Stimulated activated CD8-positive, alpha-beta memory T cell treated with anti-CD3 and anti-CD28 coated beads, Interleukin-4, amount 100 ng/mL, for 1 hour (primary cell): ENCODE measurements at regions not wholly inside any gene's neighbourhood (a gene's known extent, or its start where the extent isn't known, plus 50 kb on each side); places are given as distances from the start of the nearest gene placed in this dataset.

Source experiments
- DNase-seq, 2 donors: peaks; one replicate each; pipeline ENCODE4 v3.0.0-alpha.2; 2020; ENCODE audit warnings: low read depth in 2 of 2, low spot score in 1 of 2

GRCh38 chr20:50387996-50388332 lies 122.2 kb upstream of the PTPN1 start:
- DNase-seq = no peak

DNA sequence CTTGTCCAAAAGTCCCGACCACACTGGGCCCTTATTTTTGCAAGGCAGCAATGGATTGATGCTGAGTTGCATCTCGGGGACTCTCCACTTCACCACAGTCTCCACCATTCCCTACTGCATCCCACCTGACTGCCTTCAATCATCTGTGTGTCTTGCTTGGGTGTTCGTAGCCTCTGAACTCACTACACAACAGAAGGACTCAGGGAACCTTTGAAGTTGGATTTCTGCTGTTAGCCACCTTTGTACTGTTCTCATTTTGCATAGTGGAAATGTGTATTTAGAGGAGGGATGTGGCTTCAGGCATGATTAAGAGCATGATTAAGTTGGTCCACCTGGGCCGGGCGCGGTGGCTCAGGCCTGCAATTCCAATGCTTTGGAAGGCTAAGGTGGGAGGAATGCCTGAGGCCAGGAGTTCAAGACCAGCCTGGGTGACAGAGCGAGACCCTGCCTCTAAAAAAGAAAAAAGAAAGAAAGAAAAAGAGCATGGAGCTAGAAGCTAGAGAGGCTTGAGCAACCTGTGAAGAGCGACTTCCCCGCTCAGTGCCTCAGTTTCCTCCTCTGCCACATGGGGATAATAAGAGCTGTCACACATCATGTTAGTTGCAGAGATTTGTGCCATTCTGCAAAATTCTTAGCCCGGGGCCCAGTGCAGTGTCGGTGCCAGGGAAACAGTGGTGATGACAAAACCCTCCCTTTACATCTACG lies 121.3 kb upstream of the PTPN1 start:
- DNase-seq = no peak

GRCh38 chr20:50389438-50389807 lies 120.8 kb upstream of the PTPN1 start:
- no peak for DNase-seq

DNA sequence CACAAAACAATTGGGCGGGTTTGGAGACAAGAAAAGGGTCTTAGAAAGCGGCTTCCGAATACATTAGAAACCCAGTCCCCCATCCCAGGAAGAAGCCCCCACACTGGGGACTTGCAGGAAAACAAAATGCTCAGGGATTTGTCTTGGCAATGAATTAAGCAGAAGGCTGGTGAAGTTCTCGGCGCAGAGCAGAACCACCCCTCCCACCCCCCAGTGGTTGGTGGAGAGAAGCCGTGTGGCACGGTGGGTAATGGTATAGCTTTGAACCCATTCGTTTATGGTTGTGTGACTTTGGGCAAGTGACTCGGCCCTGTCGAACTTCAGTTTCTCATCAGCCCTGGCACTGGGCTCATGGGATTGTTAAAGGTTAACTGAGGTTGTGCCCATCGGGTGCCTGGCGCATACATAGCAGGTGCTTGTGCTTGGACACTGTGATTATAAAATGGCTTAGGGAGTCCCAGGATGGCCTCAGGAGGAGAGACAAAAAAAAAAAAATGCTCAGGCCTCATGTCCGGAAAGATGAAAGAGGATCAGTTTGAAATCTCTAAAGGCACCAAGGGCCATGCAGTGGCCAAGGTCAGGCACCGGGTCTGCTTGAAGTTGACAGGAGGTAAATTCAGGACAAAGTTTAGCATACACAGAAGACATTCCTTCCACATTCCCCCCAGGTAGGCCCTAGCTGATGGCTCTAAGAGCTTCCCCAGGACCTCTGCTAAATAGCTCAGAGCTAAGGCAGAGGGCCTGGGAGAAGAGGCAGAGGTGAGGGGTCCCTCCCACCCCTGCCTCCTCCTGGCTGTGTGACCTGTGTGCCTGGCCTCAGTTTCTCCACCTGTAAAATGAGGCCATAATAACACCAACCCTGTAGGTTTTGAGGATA lies 120.1 kb upstream of the PTPN1 start:
- DNase-seq = no peak

DNA sequence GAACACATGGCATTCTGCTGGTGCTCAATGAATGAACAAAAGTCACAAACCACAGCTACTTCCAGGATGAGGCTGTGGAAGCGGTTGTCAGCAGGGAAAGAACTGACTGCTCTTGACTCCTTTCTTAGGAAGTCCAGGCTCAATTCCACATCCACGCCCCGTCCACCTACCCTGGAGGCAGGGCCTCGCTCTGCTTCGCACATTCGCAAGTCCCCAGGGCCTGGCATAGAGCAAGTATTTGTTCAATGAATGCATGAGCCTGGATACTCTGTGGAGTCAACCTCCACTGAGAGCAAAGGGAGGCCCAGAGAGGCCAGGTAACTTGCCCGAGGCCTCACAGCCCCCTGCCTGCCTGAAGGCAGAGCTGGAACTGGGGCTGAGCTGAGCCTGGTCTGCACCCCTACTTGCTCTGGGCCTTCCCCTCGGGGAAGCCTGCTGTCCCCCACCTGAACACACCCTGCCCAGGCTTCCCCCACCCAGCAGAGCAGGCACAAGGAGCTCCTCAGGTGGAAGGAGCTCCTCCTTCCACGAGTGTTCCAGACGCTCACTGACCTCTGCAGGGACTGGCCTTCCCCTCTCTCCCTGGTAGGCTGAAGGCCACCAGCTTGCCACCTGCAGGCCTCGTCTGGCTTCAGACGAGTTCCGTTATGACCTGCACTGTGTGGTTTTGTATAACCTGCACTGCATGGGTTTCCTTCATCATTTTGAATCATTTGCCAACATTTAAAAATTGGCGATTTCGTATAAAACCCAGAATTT lies 119.3 kb upstream of the PTPN1 start:
- no peak for DNase-seq

- no peak for DNase-seq
Observed at GRCh38 chr20:50391444-50392137, 118.6 kb upstream of the PTPN1 start.

DNA sequence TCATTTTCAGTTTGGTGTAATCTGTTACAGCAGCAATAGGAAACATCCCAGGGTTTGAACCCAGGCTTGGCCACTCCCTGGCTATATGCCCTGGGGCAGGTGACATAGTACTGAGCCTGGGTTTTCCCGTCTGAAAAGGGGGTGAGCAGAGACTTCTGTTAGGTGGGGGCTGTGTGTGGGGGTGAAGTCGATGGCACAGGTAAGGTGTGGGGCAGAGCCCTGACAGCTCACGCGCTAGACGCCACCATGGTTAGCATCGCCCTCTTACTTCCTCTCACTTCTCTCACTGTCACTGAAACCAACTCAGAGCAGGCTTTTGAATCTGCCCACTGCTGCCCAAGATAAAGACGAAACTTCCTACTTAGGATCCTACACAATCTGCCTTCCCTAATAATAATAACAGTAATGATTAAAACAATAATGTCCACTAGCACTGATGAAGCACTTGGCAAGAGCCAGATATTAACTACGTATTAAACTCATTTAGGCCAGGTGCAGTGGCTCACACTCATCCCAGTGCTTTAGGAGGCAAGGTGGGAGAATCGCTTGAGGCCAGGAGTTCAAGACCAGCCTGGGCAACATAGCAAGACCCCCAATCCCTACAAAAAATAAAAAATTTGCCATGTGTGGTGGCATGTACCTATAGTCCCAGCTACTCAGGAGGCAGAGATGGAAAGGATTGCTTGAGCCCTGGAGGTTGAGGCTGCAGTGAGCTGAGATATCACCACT lies 117.9 kb upstream of the PTPN1 start:
- DNase-seq = no peak

DNA sequence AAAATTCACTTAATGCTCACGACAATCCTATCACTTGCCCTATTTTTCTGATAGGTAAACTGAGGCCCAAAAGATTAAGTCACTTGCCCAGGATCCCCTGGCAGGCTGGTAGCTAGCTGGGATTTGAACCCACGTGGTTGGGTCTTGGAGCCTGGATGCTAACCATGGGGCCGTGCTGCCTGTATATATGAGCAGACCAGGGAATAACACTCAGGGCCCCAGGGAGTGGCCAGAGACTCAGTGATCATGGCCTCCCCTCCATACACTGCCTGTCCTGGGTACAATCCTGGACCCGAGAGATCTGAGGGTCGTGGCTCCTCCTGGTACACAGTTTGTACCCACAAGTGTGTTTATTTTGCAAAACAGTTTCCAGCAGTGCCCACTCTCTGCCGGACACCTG lies 116.9 kb upstream of the PTPN1 start:
- DNase-seq = no peak

GRCh38 chr20:50393990-50394561 lies 116.1 kb upstream of the PTPN1 start:
- no peak for DNase-seq

DNA sequence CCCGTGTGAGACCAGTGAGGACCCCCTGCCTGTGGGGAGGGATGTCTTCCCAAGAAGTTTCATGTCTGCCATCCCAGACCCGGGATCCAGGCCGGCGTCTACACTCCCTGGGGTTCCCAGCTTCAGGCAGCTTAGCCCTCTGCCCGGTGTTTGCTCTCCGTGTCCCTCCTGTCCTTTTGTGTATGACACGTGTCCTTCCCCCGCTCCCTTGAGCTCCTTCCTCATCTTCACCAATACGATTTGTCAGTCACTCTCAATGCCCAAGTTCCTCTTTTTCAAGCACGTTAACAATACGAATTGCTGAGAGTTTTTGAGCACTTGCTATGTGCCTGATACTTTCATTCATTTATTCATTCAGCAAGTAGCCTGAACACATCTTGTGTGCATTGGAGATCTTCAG lies 115.6 kb upstream of the PTPN1 start:
- DNase-seq = no peak

DNA sequence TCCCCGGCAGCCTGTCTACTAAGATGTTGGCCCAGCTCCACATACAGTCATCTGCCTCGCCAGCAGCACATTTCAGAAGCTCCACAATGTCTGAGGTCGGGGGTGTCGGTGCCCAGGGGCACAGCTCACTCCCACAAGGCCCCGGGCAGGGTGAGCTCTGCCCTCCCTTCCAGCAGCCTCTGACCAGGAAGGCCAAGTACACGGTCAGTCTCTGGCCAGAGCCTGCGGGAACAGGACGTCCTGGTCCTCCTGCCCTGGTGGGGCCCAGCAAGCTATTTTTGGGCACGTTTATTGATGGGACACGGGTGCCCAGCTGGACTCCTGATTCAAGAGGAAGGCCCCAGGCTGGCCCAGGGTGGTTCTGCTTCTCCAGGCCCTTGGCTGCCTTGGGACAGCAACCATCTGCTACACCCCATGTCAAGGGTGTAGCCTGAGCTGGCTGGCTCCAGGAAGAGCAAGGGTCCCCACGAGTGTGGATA lies 114.9 kb upstream of the PTPN1 start:
- DNase-seq = no peak

DNA sequence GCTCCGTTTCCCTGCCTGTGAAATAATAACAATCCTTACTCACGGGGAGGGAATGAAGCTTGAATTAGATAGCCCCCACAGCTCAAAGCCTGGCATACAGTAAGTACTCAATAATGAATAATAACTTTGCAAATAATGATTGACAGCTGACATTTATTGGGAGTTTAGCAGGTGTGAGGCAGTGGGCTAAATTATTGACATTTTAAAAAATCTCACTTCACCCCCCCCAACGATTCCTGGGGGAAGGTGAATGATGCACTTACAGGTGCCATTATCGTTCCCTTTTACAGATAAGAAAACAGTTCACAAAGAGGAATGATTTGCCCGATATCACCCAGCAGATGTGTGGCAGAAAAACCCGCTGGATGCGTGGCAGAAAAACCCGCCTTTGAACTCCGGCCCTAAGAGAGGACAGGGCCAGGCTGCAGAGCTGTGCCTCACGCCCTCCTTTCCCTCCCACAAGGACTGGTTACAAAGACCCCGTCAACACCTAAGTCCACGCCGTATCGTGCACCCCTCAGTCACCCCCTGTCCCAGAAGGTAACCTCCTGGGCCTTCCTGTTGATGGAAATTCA lies 114.2 kb upstream of the PTPN1 start:
- DNase-seq = no peak

DNA sequence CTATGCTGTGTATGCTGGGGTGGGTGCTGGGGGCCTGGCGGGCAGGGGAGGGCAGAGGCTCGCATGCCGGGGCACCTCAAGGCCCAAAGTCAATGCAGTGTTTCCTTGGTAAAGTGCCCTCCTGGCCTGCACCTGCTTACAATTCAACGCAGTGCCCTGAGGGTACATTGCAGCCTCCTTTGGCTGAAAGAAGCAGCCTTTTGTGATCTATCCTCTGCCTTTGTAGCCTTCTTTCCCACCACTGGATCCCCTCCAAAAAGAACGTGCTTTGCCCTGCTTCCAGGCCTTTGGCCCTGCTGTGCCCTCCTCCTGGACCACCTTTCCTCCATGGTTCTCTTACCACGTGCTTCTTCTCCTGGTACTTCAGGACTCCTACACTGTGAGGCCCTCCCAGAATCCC lies 113.6 kb upstream of the PTPN1 start:
- DNase-seq = no peak

- DNase-seq = no peak
Observed at GRCh38 chr20:50397058-50397457, 113.1 kb upstream of the PTPN1 start.

GRCh38 chr20:50398064-50398463 lies 112.1 kb upstream of the PTPN1 start:
- DNase-seq = no peak

DNA sequence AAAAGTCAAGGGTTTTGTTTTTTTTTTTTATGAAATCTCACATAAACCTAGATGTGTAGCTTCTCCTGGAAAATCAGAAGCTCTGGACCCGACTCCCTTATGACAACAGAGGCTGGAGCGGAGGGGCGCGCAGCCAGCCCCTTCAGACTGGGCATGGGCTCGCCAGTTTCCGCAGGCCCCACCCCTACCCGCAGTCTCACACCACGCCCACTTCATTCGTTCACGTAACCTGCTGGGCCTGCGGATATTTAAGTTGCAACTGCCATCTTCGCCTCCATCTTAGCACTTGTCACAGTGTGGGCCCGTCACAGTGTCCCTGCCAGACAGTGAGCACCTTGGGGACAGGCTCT lies 111.7 kb upstream of the PTPN1 start:
- no peak for DNase-seq

DNA sequence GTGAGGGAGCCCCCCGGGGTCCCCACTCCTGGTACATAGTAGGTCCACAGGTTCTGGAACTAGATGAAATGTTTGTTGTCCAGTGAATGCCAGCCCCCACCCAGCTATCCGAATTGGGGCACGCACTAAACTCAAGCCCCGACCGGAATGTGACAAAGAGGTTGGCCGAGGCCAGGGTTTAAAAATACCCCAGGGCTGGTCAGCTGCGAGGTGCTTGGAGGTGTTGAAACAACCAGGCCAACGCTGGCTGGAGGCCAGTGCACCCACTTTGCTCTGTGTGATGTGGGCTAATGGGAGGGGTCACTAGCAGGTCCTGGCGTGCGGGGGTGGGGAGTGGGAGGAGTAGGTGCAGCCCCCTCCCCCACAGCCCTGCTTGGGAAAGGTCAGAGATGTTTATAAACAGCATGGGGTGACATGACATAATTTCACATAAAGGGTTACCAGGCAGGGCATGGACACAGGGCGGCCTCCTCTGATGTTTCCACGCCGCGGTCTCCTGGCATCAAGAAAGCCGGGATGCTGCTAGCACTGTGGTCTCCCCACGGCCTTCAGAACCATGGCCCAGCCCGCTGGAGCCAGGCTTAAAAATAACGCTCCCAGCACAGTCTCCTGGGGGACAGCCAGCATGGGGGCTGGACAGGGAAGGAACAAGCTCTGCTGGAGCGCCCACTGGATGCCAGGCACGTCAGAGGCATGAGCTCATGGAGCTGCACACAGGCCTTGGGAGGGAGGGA lies 111.2 kb upstream of the PTPN1 start:
- no peak for DNase-seq

GRCh38 chr20:50399555-50399916 lies 110.6 kb upstream of the PTPN1 start:
- no peak for DNase-seq

DNA sequence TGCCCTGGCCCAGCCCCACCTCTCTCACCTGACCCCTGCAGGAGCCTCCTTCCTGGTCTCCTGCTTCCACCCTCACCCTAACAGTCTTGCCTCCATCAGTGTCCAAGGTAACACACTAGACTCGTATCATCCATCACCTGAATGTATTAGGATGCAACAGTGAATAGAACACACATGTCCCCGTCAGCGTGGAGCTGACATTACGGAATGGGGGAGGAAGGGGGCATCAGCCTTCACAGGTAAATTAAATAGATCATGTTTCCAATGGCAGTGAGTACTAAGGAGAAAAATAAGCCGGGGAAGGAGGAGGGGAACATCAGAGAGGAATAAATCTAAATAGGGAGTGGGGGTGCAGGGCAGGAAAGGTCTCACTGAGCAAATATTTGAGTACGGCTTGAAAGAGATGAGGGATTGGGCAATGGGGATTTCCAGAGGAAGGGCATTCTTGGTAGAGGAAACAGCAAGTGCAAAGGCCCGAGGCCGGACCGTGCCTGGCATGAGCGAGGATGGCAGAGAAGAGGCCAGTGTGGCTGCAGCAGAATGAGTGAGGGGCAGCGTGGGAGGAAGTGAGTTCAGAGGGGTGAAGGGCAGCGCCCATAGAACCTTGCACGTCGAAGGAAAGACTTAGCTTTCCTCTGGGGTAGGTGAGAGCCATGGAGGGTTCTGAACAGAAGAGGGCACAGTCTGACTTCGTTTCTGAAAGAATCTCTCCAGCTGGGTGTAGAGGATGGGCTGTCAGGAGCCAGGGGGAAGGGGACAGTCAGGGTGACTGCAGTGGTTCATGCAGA lies 110.1 kb upstream of the PTPN1 start:
- no peak for DNase-seq
